ENCODE measurements at regions not wholly inside any gene's neighbourhood (a gene's known extent, or its start where the extent isn't known, plus 50 kb on each side); places are given as distances from the start of the nearest gene placed in this dataset.
A peak's percentile ranks its signal among the peaks of the same experiment; 100 is the strongest.
"Not testable (repeated sequence)": the region's sequence is repeated elsewhere in the genome, so short reads cannot be mapped to it uniquely, and the experiment has no call there.

DNA sequence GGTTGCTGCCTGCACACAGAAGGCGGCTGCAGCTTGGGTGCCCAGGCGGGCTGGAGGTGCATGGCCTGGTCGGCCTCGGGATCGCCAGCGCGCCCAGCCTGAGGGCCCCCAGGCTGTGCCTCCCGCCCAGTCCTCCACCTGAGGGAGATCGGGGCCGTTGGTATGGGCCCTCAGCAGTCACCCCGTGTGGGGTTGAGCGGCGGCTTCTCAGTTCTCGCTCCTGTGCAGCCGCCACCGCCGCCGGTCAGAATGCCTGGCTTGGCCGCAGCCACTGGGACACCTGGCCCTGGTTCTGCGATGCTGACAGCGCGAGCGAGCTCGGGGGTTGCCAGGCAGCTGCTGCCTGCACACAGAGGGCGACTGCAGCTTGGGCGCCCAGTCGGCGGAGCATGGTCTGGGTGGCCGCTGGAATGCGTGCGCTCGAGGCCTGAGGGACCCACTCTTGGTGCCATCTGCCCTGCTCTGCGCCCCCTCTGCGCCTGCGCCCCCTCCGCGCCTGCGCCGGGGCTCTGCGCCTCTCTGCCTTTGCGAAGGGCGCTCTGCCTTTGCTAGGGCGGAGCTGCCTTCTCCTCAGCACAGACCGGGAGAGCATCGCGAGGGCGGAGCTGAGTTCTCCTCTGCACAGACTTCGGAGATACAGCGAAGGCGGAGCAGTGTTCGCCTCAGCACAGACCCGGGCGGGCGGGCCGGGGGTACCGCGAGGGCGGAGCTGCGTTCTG, 84.6 kb upstream of the ZNG1F start:
- peak; percentile 66 to 72 for DNase-seq (ENCODE audit: extremely low read depth in 1 of 2, low read depth in 1 of 2)

DNA sequence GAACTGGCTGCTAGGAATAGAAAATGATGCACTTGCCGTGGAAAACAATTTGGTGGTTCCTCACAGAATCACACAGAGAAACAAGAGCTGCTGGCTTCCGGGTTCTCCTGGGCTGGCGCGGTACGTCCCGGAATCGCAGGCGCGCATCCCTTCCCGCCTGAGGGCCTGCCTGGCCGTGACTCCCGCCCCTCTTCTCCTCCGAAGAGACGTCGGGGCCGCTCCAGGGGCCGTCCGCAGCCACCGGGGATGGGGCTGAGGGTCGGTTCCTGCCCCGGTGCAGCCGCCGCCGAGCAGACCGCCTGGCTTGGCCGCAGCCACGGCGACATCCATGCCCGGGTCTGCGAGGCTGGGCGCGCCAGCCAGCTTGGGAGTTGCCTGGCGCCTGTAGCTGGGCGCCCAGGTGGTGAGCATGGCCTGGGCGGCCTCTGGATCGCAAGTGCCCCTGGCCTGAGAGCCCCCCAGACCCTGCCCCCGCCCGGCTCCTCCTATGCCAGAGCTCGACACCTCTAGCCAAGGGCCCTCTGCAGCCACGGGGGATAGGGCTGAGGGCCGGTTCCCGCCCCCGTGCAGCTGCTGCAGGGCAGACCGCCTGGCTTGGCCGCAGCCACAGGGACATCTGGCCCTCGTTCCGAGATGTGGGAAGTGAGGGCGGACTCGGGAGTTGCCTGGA, 83.9 kb upstream of the ZNG1F start:
- DNase-seq (ENCODE audit: extremely low read depth in 1 of 2, low read depth in 1 of 2) = peak; percentile 7 to 9

DNA sequence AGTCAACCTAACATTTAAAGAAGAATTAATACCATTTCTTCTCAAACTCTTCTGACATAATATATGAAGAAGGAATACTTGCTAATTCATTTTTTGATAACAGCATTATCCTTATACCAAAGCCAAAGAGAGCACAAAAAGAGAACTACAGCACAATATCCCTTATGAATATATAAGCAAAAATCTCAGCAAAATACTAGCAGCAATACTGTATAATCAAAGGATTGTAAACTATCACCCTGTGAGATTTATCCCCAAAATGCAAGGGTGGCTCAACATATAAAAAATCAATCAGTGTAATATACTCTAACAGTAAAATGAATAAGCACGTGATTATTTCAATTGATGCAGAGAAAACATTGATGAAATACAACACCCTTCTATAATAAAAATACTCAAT, 81.9 kb upstream of the ZNG1F start:
- not testable (repeated sequence) for DNase-seq (ENCODE audit: extremely low read depth in 1 of 2, low read depth in 1 of 2)

DNA sequence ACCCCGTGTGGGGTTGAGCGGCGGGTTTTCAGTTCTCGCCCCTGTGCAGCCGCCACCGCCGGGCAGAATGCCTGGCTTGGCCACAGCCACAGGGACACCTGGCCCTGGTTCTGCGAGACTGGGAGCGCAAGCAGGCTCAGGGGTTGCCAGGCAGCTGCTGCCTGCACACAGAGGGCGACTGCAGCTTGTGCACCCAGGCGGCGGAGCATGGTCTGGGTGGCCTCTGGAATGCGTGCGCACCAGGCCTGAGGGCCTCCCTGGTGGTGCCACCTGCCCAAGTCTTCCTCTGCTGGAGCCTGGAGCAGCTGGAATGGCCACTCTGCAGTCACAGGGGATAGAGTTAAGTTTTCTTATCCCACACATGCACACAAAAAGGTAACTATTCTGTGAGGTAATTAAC, 80.4 kb upstream of the ZNG1F start:
- DNase-seq (ENCODE audit: extremely low read depth in 1 of 2, low read depth in 1 of 2) = not testable (repeated sequence)

DNA sequence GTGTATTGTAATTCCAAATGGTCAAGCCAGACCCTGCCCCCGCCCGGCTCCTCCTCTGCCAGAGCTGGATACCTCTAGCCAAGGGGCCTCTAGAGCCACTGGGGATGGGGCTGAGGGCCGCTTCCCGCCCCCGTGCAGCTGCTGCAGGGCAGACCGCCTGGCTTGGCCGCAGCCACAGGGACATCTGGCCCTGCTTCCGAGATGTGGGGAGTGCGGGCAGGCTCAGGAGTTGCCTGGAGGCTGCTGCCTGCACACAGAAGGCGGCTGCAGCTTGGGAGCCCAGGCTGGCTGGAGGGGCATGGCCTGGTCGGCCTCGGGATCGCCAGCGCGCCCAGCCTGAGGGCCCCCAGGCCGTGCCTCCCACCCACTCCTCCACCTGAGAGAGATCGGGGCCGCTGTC, 79.9 kb upstream of the ZNG1F start:
- DNase-seq (ENCODE audit: extremely low read depth in 1 of 2, low read depth in 1 of 2) = not testable (repeated sequence)

DNA sequence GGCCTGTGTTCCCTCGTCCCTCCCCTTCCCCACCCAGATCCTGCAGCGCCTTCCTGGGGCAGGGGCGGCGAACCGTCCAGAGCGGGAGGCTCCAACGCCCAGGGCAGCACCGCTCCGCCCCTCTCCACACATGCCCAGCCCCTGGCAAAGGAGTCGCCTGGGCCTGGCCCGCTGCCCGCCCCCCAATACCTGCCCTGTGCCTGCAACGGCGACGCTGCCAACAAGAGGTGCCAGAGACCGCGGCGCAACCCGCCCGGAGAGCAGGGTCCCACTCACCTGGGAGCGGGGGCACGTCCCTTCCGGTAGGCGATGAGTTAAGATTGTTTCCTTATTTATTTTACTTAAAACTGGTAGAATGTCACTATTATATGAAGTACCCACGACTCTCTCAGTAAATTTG, 77.5 kb upstream of the ZNG1F start:
- not testable (repeated sequence) for DNase-seq (ENCODE audit: extremely low read depth in 1 of 2, low read depth in 1 of 2)

DNA sequence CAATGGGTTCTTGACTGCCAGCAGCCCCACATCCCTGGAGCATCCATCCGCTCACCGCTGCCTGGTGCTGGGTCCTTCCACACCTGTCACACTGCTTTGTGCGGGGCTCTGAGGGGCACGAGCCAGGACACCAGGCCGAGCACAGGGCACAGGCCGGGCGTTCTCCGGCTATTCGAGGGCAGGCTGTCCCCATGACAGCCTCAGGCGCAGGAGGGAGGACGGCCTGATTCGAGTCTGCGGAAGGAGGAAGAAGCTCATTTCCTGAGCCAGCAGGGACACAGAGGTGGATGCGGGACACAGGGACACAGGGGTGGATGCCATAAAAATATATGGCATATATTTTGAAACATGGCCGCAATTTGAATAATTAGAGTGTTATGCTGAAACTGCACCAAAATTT, 76.9 kb upstream of the ZNG1F start:
- DNase-seq (ENCODE audit: extremely low read depth in 1 of 2, low read depth in 1 of 2) = not testable (repeated sequence)

DNA sequence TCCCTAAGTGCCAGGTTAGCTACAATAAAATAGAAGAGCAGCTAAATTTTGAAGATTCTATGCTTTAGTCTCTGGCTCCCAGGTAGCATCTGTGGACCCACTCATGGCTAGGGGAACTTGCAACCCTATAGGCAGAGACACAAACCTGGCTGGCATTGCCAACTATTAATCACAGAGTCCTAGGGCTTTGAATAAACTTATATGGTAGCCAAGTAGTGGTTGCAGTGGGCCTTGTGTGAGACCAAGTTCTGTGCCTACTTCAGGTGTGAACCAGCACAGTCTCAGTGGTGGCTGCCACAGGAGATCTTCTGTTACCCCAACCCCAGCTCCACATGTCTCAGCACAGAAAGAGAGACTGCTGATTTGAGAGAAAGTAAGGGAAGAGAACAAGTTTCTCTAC, 62.9 kb upstream of the ZNG1F start:
- not testable (repeated sequence) for DNase-seq (ENCODE audit: extremely low read depth in 1 of 2, low read depth in 1 of 2)

DNA sequence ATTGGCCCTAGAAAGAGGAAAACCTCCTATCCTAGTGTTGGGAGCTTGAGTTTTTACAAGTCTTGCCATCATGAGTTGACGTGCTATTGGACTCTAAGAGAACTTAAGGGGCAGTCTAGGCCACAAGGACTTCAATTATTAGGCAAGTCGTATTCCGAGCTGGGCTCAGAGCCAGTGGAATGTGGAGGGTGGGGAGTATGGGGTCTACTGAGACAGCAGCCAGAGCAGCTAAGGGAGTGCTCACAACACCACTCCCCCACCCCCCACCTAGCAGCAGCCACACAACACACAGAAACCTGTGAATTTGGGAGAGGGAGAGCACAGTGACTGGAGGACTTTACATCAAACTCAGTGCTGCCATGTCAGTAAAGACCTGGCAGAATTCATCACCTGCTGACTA, 62.0 kb upstream of the ZNG1F start:
- not testable (repeated sequence) for DNase-seq (ENCODE audit: extremely low read depth in 1 of 2, low read depth in 1 of 2)

DNA sequence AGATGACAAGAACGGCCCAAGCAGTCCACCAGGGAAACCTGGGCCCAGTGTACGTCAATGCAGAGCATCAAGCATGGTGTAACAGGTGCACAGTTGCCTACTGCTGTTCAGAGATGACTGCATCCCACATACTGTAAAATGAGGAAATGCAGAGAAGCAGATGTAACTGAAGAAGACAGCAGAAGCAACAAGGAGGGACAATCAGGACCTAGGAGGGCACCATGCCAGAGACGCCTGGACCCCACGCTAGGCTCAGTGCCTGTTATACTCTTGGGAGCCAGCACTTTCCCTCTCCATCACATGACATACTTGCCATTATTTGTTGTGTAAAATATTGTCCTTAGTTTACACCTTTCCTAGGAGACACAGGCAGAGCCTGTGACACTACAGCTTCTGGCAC, 57.6 kb upstream of the ZNG1F start:
- DNase-seq (ENCODE audit: extremely low read depth in 1 of 2, low read depth in 1 of 2) = not testable (repeated sequence)

All from stimulated activated CD8-positive, alpha-beta memory T cell treated with anti-CD3 and anti-CD28 coated beads, Interleukin-7, amount 100 ng/mL, for 48 hours (primary cell).